SJCRH30 (cell line): ENCODE measurements at regions not wholly inside any gene's neighbourhood (a gene's known extent, or its start where the extent isn't known, plus 50 kb on each side); places are given as distances from the start of the nearest gene placed in this dataset.
"Not testable (repeated sequence)": the region's sequence is repeated elsewhere in the genome, so short reads cannot be mapped to it uniquely, and the experiment has no call there.

Experiments used
- DNase-seq, 2 experiments: peaks; one replicate each; pipeline ENCODE4 v3.0.0-alpha.2; 2015 to 2020
- H3K27ac ChIP-seq: fragments of 250-450 bp; sonication (Bioruptor Pico); 2 replicates; pipeline ENCODE4 v1.5.1; 2020; ENCODE audit warnings: mild to moderate bottlenecking, moderate library complexity
- H3K27me3 ChIP-seq: fragments of 250-450 bp; sonication (Bioruptor Pico); 2 replicates; pipeline ENCODE4 v1.5.1; 2020; ENCODE audit warnings: mild to moderate bottlenecking, moderate library complexity
- H3K36me3 ChIP-seq: fragments of 250-450 bp; sonication (Bioruptor Pico); 2 replicates; pipeline ENCODE4 v1.5.1; 2020; ENCODE audit warnings: mild to moderate bottlenecking, moderate library complexity
- H3K4me1 ChIP-seq: fragments of 250-450 bp; sonication (Bioruptor Pico); 2 replicates; pipeline ENCODE4 v1.5.1; 2020; ENCODE audit warnings: mild to moderate bottlenecking, moderate library complexity
- H3K4me3 ChIP-seq: fragments of 250-450 bp; sonication (Bioruptor Pico); 2 replicates; pipeline ENCODE4 v1.5.1; 2020; ENCODE audit warnings: mild to moderate bottlenecking, moderate library complexity
- H3K9me3 ChIP-seq: fragments of 250-450 bp; sonication (Bioruptor Pico); replicated peaks from 2 replicates; pipeline ENCODE4 v1.5.1; 2020; ENCODE audit warnings: mild to moderate bottlenecking, moderate library complexity

DNA sequence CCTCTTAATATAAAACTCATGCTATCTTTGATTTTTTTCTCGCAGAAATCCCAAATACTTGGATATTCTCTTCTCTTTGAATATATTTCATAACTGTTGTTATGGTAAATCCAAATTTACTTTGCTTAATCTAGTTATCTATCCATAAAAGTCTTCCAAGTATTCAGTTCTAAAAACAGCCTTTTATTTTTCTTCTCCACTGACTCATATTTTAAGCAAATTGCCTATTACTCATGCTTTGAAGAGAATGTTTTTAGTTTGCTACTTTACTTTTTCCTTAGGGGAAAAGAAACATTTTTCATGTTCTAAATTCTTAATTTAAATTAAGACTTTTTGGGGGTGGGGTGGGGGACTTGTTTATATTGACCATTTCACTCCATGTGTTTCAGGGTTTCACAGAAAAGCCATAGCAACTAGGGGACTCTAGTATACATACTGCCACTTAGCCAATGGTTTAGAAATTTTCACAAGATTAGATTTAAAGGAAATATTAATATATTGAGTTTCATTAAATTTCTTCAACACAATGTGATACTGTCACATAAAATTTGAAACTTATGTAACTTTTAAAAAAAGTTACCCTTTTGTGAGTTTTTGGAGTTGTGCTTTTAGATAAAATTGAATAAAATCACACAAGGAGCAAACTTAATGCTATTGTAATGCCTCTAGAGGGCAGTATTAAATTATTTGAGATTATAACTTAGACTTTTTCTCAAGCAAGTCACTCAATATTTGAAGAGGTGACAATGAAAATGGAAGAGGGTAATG, 545.8 kb upstream of the ARRDC3 start:
- no peak for DNase-seq
- Histone ChIP-seq H3K36me3 (no peaks in the 10 kb centered on the region), H3K4me1 (peaks cover 9% of the 10 kb centered on the region), H3K27ac (no peak overlapping the region), H3K9me3 (no peaks in the 10 kb centered on the region), H3K27me3 (no peaks in the 10 kb centered on the region), H3K4me3 (no peak overlapping the region)

DNA sequence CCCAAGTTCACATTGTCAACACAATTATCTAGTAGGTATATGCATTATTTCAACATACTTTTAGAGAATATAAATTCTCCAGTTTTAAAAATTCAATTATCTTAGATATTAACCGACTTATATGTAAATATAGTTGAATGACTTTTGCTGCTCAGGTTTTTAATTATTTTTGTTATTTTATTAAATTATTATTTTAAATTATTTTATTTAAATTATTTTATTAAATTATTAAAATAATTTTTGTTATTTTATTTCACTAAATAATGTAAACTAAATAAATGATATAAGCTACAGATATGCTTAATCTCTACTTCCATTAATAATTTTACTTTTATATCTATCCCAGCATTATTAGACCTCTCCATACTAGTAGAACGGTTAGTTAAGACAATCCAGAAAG, 544.3 kb upstream of the ARRDC3 start:
- H3K4me3 ChIP-seq, result no peak overlapping the region
- H3K4me1 ChIP-seq, result peaks cover 9% of the 10 kb centered on the region
- DNase-seq, result no peak
- no peak overlapping the region for H3K27ac ChIP-seq
- H3K36me3 ChIP-seq, result no peaks in the 10 kb centered on the region
- no peaks in the 10 kb centered on the region for H3K9me3 ChIP-seq
- H3K27me3 ChIP-seq, result no peaks in the 10 kb centered on the region

DNA sequence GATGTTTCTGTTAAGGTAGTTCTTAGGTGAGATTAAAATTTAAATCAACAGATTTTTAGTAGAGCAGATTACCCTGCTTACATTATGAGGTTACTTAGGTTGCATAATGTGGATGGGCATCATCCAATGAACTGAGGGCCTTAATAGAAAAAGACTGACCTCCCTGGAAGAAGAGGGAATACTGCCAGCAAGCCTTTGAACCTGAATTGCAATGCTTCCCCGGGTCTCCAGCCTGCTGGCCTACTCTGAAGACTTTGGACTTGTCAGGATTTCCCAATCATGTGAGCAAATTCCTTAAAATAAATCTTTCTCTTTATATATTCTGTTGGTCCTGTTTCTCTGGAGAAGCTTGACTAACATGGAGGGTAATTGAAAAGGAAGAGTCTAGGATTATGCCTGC, 542.1 kb upstream of the ARRDC3 start:
- no peak overlapping the region for H3K4me3 ChIP-seq
- H3K27me3 ChIP-seq, result no peaks in the 10 kb centered on the region
- no peaks in the 10 kb centered on the region for H3K36me3 ChIP-seq
- H3K9me3 ChIP-seq, result no peaks in the 10 kb centered on the region
- peaks cover 8% of the 10 kb centered on the region for H3K4me1 ChIP-seq
- no peak overlapping the region for H3K27ac ChIP-seq
- DNase-seq, result no peak

DNA sequence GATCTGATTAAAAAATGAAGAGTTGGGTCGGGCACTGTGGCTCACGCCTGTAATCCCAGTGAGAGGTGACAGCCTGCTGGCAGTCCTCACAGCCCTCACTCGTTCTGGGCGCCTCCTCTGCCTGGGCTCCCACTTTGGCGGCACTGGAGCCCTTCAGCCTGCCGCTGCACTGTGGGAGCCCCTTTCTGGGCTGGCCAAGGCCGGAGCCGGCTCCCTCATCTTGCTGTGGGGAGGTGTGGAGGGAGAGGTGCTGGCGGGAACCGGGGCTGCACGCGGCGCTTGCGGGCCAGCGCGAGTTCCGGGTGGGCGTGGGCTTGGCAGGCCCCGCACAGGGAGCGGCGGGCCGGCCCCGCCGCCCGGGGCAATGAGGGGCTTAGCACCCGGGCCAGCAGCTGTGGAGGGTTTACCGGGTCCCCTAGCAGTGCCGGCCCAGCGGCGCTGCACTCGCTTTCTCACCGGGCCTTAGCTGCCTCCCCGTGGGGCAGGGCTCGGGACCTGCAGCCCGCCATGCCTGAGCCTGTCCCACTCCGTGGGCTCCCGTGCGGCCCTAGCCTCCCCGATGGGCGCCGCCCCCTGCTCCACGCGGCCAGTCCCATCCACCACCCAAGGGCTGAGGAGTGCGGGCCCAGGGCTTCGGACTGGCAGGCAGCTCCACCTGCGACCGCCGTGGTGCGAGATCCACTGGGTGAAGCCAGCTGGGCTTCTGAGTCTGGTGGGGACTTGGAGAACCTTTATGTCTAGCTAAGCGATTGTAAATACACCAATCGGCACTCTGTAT, 534.1 kb upstream of the ARRDC3 start:
- not testable (repeated sequence) for H3K4me1 ChIP-seq, H3K4me3 ChIP-seq, H3K27ac ChIP-seq, H3K27me3 ChIP-seq, H3K36me3 ChIP-seq, H3K9me3 ChIP-seq, DNase-seq

DNA sequence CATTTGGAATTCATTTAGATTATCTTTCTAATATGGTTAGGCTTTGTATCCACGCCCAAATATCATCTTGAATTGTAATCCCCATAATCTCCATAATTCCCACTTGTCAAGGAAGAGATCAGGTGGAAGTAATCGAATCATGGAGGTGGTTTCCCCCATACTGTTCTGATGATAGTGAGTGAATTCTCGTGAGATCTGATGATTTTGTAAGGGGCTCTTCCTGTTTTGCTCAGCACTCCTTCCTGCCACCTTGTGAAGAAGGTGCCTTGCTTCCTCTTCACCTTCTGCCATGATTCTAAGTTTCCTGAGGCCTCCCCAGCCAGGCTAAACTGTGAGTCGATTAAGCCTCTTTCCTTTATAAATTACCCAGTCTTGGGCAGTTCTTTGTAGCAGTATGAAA, 527.5 kb upstream of the ARRDC3 start:
- no peak overlapping the region for H3K27ac ChIP-seq
- H3K4me3 ChIP-seq, result no peak overlapping the region
- no peaks in the 10 kb centered on the region for H3K36me3 ChIP-seq
- H3K27me3 ChIP-seq, result no peaks in the 10 kb centered on the region
- H3K4me1 ChIP-seq, result no peaks in the 10 kb centered on the region
- H3K9me3 ChIP-seq, result no peaks in the 10 kb centered on the region
- DNase-seq, result no peak

DNA sequence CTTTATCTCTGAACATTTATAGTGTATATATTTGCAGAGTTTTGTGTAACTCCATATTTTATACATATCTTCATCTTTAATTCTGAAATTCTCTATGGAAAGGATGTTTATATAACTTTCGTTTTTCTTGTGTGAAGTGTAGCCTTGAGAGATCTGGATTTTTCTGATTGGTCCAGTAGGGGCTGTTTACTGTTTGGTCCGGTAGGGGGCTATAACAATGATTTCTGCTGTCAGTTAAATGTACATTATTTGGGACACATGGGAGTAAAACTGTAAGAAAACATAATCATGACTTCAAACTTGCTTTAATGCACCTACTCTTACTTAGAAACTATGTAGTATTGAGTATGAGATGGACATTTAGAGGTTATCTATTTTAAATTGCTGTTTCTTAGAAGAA, 527.1 kb upstream of the ARRDC3 start:
- no peak for DNase-seq
- no peak overlapping the region for H3K27ac ChIP-seq
- no peaks in the 10 kb centered on the region for H3K4me1 ChIP-seq
- no peaks in the 10 kb centered on the region for H3K27me3 ChIP-seq
- no peaks in the 10 kb centered on the region for H3K9me3 ChIP-seq
- no peaks in the 10 kb centered on the region for H3K36me3 ChIP-seq
- H3K4me3 ChIP-seq, result no peak overlapping the region

DNA sequence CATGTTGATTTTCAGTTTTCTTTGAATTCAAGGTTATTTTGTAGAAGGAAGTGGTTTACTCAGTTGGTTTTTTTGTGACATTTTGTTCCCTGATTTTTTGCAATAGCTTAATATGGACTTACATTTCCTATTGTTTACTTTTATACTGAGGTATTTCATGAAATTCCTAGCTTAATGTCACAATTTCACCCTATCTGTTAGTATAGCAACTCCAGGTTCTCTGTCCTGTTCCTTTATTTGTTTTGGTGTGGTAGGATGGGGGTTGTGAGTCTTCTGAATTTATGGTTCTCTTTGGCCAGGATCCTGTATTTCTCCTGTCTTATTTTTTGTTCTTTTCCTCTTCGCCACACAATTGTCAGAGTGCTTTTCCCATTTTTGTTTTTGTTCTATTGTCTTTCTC, 523.4 kb upstream of the ARRDC3 start:
- Histone ChIP-seq H3K9me3 (no peaks in the 10 kb centered on the region), H3K27ac (no peak overlapping the region), H3K4me3 (no peak overlapping the region), H3K36me3 (no peaks in the 10 kb centered on the region), H3K27me3 (no peaks in the 10 kb centered on the region), H3K4me1 (no peaks in the 10 kb centered on the region)
- DNase-seq, result no peak

DNA sequence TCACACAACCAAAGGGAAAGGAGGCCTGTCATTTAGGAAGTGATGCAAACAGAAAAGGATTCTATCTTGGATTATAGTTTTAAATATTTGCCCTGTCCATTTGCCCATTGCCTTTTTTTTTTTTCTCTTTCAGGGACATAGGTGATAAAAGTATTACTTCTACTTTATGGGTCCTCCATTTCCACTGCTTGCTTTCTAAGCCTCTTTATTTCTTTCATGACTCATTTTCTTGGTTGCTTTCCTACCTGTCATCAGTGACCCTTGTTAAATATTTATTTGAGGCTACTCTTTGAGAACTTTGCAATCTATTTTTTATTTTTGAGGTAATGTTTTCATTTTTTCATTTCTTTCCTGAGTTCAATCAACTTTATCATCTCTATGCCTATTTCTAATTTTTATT, 522.9 kb upstream of the ARRDC3 start:
- Histone ChIP-seq H3K27ac (no peak overlapping the region), H3K4me3 (no peak overlapping the region)
- DNase-seq, result no peak

DNA sequence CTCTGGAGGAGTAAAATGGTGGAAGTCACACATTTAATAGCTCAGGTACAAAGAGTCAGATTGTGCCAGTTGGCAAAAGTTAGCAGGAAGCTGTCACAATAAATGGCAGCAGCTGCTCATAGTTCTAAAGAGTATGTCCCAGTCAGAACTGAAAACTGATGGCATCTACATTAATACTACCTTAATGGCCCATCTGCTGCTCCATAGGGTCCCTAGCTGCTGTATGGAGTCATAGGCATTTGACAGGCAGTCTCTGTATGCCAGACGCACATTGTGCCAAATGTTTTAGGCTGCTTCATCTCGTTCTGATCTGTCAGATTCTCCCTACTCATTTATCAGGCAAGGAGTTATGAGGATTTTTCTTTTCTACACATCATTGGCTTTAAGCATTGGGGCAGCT, 515.8 kb upstream of the ARRDC3 start:
- H3K27me3 ChIP-seq, result no peaks in the 10 kb centered on the region
- DNase-seq, result peak in 1 of 2 experiments; percentile 38
- no peaks in the 10 kb centered on the region for H3K36me3 ChIP-seq
- no peak overlapping the region for H3K4me3 ChIP-seq
- H3K4me1 ChIP-seq, result no peaks in the 10 kb centered on the region
- no peak overlapping the region for H3K27ac ChIP-seq
- H3K9me3 ChIP-seq, result no peaks in the 10 kb centered on the region

More for the DNA sequence above, 522.9 kb upstream of the ARRDC3 start:
- no peaks in the 10 kb centered on the region for H3K27me3 ChIP-seq
- H3K9me3 ChIP-seq, result no peaks in the 10 kb centered on the region
- no peaks in the 10 kb centered on the region for H3K4me1 ChIP-seq
- no peaks in the 10 kb centered on the region for H3K36me3 ChIP-seq

DNA sequence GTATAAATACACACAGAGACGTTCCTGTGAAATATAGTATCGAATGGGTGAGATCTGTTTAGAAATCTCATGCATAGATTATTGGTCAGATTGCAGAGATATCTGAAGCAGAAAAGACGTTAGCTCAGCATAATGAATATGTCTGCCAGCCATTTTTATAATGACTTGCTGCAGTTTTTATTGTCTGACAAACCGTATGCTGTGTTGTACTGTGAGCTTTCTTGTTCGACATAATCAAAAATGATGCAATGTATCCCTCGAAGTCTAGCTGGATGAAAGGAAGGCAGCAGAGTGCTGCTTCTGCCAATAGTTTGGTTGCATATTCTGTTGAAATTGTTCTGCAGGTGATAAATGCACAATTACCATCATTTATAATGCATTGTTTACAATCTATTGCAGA, 514.9 kb upstream of the ARRDC3 start:
- Histone ChIP-seq H3K27me3 (no peaks in the 10 kb centered on the region), H3K27ac (no peak overlapping the region), H3K9me3 (no peaks in the 10 kb centered on the region), H3K36me3 (no peaks in the 10 kb centered on the region), H3K4me1 (no peaks in the 10 kb centered on the region), H3K4me3 (no peak overlapping the region)
- no peak for DNase-seq

DNA sequence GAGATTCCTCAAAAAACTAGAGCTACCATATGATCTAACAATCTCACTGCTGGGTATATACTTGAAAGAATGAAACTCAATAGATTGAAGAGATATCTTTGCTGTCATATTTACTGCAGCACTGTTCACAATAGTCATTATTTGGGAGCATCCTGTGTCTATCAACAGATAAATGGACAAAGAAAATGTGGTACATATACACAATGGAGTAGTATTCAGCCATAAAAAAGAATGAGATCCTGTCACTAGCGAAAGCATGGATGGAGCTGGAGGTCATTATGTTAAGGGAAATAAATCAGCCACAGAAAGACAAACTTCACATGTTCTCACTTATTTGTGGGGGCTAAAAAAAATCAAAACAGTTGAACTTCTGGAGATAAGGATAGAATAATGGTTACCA, 505.7 kb upstream of the ARRDC3 start:
- no peaks in the 10 kb centered on the region for H3K36me3 ChIP-seq

DNA sequence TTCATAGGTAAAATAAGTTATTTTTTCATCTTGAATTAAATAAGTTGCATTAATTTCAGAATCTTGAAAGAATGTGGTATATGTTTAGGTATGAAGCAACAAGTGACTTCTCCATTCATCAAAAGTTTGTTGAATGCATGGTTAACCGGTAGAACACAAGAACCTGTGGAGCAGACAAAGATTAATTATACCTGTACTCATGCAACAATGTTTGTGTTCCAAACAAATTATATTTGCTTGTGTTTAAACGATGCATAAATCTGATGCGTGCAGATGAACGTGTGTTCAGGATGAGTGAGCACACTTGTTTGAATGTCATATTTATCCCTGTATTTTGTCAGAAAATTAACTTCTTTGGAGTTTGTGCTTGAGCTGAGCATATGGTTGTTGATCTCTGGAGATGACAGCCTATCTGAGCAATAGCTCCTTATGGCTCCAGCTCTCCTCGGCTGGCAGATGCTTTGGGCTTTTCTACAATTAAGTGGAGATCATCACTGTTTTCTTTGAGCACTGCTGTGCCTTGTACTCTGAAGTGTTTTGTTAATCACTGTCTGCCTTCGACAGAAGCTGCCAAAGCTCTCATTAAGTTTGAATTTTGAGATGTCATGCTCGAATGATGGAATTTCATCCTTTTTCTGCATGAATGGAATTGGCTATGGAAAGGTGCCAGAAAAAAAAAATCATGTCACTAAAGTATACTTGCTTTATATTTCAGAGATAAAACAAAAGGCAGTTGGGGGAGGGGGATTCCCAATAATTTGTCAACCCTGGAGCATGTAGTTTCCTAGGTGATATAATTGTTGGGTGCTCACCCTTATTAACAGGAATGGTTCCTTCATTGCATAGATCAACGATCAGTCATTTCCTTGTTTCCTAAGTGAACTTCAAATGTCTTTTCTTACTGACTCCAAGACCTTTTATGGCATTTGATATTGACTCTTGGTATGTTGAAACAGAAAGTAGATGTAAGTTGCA, 502.5 kb upstream of the ARRDC3 start:
- Histone ChIP-seq H3K27me3 (no peaks in the 10 kb centered on the region), H3K9me3 (no peaks in the 10 kb centered on the region), H3K27ac (no peak overlapping the region), H3K36me3 (no peaks in the 10 kb centered on the region), H3K4me1 (no peaks in the 10 kb centered on the region), H3K4me3 (no peak overlapping the region)
- DNase-seq, result no peak

More for the DNA sequence above, 505.7 kb upstream of the ARRDC3 start:
- Histone ChIP-seq H3K27ac (no peak overlapping the region), H3K9me3 (no peaks in the 10 kb centered on the region), H3K27me3 (no peaks in the 10 kb centered on the region), H3K4me3 (no peak overlapping the region), H3K4me1 (no peaks in the 10 kb centered on the region)
- no peak for DNase-seq

DNA sequence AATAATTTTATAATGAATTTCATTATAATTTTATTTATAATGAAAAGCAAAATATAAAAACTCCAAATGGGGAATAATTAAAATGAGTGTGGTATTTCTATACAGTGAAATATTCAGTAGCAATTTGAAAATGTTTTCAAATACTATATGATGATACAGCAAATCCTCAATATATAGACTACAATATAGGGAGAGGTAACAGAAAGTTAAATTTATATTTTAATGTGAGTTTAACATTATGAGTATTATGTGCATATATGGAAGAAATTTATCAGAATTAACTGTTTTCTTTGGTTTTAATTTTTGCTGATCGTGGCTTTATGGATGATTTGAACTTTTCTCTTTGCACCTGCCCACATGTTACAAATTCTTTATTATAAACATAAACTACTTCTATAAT, 500.9 kb upstream of the ARRDC3 start:
- Histone ChIP-seq H3K4me3 (no peak overlapping the region), H3K9me3 (no peaks in the 10 kb centered on the region), H3K27me3 (no peaks in the 10 kb centered on the region), H3K36me3 (no peaks in the 10 kb centered on the region), H3K4me1 (no peaks in the 10 kb centered on the region), H3K27ac (no peak overlapping the region)
- DNase-seq, result no peak

DNA sequence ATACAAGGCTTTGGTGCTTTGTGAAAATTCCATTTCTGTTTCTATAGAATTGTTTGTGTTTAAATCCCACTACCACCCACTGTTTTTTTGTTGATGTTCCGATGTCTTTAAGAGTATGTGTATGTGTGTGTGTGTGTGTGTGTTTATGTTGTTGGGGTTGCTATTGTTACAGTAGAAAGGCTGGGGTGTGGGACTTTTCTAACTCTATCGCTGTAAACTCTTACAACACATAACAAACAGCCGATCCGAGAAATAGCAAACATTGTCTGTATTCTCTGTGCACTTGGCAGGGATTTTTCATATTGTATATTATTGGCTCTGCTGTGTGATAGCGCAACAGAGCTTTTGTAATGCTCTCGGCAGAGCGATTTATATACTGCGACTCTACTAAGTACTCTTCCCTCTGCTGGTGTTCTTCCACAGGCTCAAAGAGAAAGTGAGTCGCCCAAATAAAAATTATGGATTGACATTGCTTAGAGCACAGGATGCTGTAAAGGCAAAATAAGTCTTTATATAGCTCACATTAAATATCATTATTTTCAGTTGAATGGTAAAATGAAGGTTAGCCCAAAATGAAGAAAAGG, 492.2 kb upstream of the ARRDC3 start:
- DNase-seq, result no peak
- H3K36me3 ChIP-seq, result no peaks in the 10 kb centered on the region

More for the DNA sequence above, 492.2 kb upstream of the ARRDC3 start:
- Histone ChIP-seq H3K27ac (no peak overlapping the region), H3K9me3 (no peaks in the 10 kb centered on the region), H3K4me3 (no peak overlapping the region), H3K4me1 (no peaks in the 10 kb centered on the region), H3K27me3 (no peaks in the 10 kb centered on the region)
